ENCODE measurements at regions not wholly inside any gene's neighbourhood (a gene's known extent, or its start where the extent isn't known, plus 50 kb on each side); places are given as distances from the start of the nearest gene placed in this dataset.
"Not testable (repeated sequence)": the region's sequence is repeated elsewhere in the genome, so short reads cannot be mapped to it uniquely, and the experiment has no call there.

DNA sequence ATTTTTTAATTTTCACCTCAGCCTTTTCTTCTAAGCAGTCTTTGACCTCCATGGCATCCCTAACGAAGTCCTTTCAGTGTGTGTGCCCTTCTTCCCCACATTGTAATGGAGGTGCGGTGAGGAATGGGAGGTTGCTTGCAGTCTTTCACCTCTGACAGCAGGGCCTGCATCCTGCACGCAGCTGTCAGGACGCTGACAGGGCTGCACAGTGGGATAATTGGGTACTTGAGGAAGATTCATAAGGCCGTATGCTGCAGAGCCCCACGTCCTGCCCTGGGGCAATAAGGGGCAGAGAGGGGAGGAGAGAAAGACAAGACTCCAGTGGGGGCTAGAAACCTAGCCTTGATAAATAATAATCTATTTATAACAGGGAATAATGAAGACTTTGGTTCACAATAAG, 184.7 kb downstream of the SAMD5 start:
- no peak for TF ChIP-seq CTCF (IDR thresholded peaks at IDR 0.05)
- Histone ChIP-seq H3K27ac (no peak overlapping the region), H3K4me3 (no peak overlapping the region), H3K4me1 (no peaks in the 10 kb centered on the region), H3K27me3 (no peaks in the 10 kb centered on the region), H3K9me3 (no peaks in the 10 kb centered on the region), H3K9ac (ENCODE audit: low read depth in 2 of 2, low read length in 2 of 2) (no peak overlapping the region), H3K36me3 (no peaks in the 10 kb centered on the region)
- intact Hi-C loops (cut with DNase I): no loop called here
- no peak for DNase-seq

DNA sequence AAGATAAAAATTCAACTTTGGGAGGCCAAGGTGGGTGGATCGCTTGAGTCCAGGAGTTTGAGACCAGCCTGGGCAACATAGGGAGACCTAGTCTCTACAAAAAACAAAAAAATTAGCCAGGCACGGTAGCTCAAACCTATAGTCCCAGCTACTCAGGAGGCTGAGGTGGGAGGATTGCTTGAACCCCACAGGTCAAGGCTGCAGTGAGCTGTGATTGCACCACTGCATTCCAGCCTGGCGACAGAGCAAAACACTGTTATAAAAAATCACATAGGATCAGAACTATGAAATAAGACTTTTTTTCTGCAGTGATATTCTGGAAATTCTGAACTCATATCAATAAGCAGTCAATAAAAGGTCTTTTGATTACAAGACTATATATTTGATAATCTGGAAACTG, 186.1 kb downstream of the SAMD5 start:
- H3K36me3 ChIP-seq; H3K9ac ChIP-seq (ENCODE audit: low read depth in 2 of 2, low read length in 2 of 2); H3K27ac ChIP-seq; H3K27me3 ChIP-seq; intact Hi-C loops (cut with DNase I); H3K4me1 ChIP-seq; DNase-seq; H3K4me3 ChIP-seq; H3K9me3 ChIP-seq: not testable (repeated sequence)

DNA sequence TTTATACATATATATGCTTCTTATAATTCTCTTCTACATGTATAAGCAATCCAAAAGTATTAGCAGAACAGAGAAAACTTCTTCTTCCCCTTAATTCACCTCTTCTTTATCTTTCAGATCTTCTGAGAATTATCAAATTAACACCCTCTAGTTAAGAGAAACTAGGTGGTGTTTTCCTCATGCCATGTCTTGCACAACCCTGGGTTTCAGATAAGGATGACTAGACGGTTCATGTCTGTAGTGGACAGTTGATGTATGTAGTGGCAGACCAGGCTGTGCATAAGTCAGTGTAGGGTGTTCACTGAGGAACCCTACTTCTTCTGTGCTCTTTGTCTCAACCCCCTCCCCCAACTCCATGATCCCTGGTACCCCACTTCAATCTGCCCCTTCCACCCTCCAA, 187.3 kb downstream of the SAMD5 start:
- no peak overlapping the region for H3K4me3 ChIP-seq
- H3K36me3 ChIP-seq: no peaks in the 10 kb centered on the region
- no peaks in the 10 kb centered on the region for H3K4me1 ChIP-seq
- no peak for TF ChIP-seq CTCF (IDR thresholded peaks at IDR 0.05)
- no peak for DNase-seq
- intact Hi-C loops (cut with DNase I): no loop called here
- H3K9me3 ChIP-seq: no peaks in the 10 kb centered on the region
- no peaks in the 10 kb centered on the region for H3K27me3 ChIP-seq
- no peak overlapping the region for H3K9ac ChIP-seq (ENCODE audit: low read depth in 2 of 2, low read length in 2 of 2)
- H3K27ac ChIP-seq: no peak overlapping the region

GRCh38 chr6:147699140-147699539, 190.7 kb downstream of the SAMD5 start:
- no peak overlapping the region for H3K9ac ChIP-seq (ENCODE audit: low read depth in 2 of 2, low read length in 2 of 2)
- intact Hi-C loops (cut with DNase I): no loop called here
- H3K4me1 ChIP-seq: no peaks in the 10 kb centered on the region
- no peaks in the 10 kb centered on the region for H3K9me3 ChIP-seq
- DNase-seq: no peak
- no peaks in the 10 kb centered on the region for H3K27me3 ChIP-seq
- no peaks in the 10 kb centered on the region for H3K36me3 ChIP-seq
- no peak for TF ChIP-seq CTCF (IDR thresholded peaks at IDR 0.05)
- no peak overlapping the region for H3K27ac ChIP-seq
- no peak overlapping the region for H3K4me3 ChIP-seq

DNA sequence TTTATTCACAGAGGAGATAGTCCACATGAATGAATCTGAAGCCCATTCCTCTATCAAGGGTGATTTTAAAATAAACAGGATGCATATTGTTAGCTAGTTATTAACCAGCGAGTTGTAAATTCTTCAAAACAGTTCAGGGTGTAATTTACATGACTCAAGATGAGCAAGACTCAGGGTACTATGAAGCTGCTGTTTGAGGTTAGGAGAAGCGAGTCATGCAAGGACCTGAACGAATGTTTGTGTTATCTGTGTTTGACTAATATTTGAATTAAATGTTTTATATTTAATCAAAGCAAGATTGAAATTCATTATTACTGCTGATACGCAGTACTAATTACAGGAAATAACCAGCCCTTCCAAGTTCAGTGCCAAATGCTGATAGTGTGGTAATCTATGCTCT, 191.1 kb downstream of the SAMD5 start:
- Histone ChIP-seq H3K4me1 (no peaks in the 10 kb centered on the region), H3K4me3 (no peak overlapping the region), H3K9ac (ENCODE audit: low read depth in 2 of 2, low read length in 2 of 2) (no peak overlapping the region), H3K9me3 (no peaks in the 10 kb centered on the region), H3K27me3 (no peaks in the 10 kb centered on the region), H3K27ac (no peak overlapping the region), H3K36me3 (no peaks in the 10 kb centered on the region)
- no peak for TF ChIP-seq CTCF (IDR thresholded peaks at IDR 0.05)
- no peak for DNase-seq
- intact Hi-C loops (cut with DNase I): no loop called here

GRCh38 chr6:147700436-147701209, 192.1 kb downstream of the SAMD5 start:
- no peak overlapping the region for H3K9ac ChIP-seq (ENCODE audit: low read depth in 2 of 2, low read length in 2 of 2)
- no peaks in the 10 kb centered on the region for H3K9me3 ChIP-seq
- no peak for DNase-seq
- no peak overlapping the region for H3K4me3 ChIP-seq
- H3K4me1 ChIP-seq: no peaks in the 10 kb centered on the region
- intact Hi-C loops (cut with DNase I): no loop called here
- TF ChIP-seq CTCF (IDR thresholded peaks at IDR 0.05): no peak
- H3K36me3 ChIP-seq: no peaks in the 10 kb centered on the region
- H3K27me3 ChIP-seq: no peaks in the 10 kb centered on the region
- no peak overlapping the region for H3K27ac ChIP-seq

Data from colonic mucosa (tissue), 4 donors.